H1 (cell line): ENCODE measurements at regions not wholly inside any gene's neighbourhood (a gene's known extent, or its start where the extent isn't known, plus 50 kb on each side); places are given as distances from the start of the nearest gene placed in this dataset.

Experiments used
- ASH2L ChIP-seq: fragments of 200-600, 300-600 bp; sonication (generic); IDR thresholded peaks from one replicate; pipeline ENCODE4 v1.7.1; 2017; ENCODE audit warnings: low read length
- CEBPB ChIP-seq: IDR thresholded peaks from 2 replicates; pipeline ENCODE4 v1.6.1; 2012; ENCODE audit warnings: low read depth, low read length
- FOSL1 ChIP-seq: IDR thresholded peaks from 2 replicates; pipeline ENCODE4 v1.6.1; 2011; ENCODE audit warnings: mild to moderate bottlenecking, low read depth, low read length, moderate library complexity; ENCODE audit not compliant: insufficient read depth
- GTF2F1 ChIP-seq: IDR thresholded peaks from 2 replicates; pipeline ENCODE4 v1.6.1; 2012; ENCODE audit warnings: low read depth, low read length, improper control_type of control experiment, borderline replicate concordance
- JUND ChIP-seq: IDR thresholded peaks from 2 replicates; pipeline ENCODE4 v1.6.1; 2011; ENCODE audit warnings: mild to moderate bottlenecking, improper control_type of control experiment, low read length
- KDM4A ChIP-seq: IDR thresholded peaks from one replicate; pipeline ENCODE4 v1.7.1; 2012; ENCODE audit warnings: low read depth, mild to moderate bottlenecking, moderate library complexity, low read length, inconsistent platforms; ENCODE audit not compliant: severe bottlenecking
- KDM5A ChIP-seq: fragments of 200-600 bp; IDR thresholded peaks from 2 replicates; pipeline ENCODE4 v1.7.1; 2012; ENCODE audit warnings: mild to moderate bottlenecking, low read length, inconsistent platforms, mixed read lengths
- MAX ChIP-seq: IDR thresholded peaks from 2 replicates; pipeline ENCODE4 v1.6.1; 2012; ENCODE audit warnings: inconsistent platforms
- POLR2AphosphoS5 ChIP-seq: IDR thresholded peaks from 2 replicates; pipeline ENCODE4 v1.6.1; 2011; ENCODE audit warnings: low read depth, low read length
- RAD21 ChIP-seq, 2 experiments: IDR thresholded peaks in 1 of 2; conservative IDR thresholded peaks in 1 of 2; 2 replicates each; pipeline ENCODE4 v1.6.1; 2011; ENCODE audit warnings: low read depth in 2 of 2, low read length in 2 of 2, improper control_type of control experiment in 1 of 2, inconsistent platforms in 1 of 2, mild to moderate bottlenecking in 1 of 2, moderate library complexity in 1 of 2
- TAF1 ChIP-seq: IDR thresholded peaks from 2 replicates; pipeline ENCODE4 v1.6.1; 2011; ENCODE audit warnings: mild to moderate bottlenecking, low read depth, low read length
- TAF7 ChIP-seq: optimal IDR thresholded peaks from 2 replicates; pipeline ENCODE3; 2011; ENCODE audit warnings: low read depth, mild to moderate bottlenecking, inconsistent platforms, low read length, moderate library complexity, borderline replicate concordance
- TF ChIP-seq, protein P1 (sequence below): fragments of 300-600 bp; sonication (generic); IDR thresholded peaks from 2 replicates; pipeline ENCODE4 v1.7.1; 2012; ENCODE audit warnings: low read length, moderate library complexity, mild to moderate bottlenecking, inconsistent platforms; ENCODE audit not compliant: insufficient replicate concordance

- TF ChIP-seq, protein P1, sequence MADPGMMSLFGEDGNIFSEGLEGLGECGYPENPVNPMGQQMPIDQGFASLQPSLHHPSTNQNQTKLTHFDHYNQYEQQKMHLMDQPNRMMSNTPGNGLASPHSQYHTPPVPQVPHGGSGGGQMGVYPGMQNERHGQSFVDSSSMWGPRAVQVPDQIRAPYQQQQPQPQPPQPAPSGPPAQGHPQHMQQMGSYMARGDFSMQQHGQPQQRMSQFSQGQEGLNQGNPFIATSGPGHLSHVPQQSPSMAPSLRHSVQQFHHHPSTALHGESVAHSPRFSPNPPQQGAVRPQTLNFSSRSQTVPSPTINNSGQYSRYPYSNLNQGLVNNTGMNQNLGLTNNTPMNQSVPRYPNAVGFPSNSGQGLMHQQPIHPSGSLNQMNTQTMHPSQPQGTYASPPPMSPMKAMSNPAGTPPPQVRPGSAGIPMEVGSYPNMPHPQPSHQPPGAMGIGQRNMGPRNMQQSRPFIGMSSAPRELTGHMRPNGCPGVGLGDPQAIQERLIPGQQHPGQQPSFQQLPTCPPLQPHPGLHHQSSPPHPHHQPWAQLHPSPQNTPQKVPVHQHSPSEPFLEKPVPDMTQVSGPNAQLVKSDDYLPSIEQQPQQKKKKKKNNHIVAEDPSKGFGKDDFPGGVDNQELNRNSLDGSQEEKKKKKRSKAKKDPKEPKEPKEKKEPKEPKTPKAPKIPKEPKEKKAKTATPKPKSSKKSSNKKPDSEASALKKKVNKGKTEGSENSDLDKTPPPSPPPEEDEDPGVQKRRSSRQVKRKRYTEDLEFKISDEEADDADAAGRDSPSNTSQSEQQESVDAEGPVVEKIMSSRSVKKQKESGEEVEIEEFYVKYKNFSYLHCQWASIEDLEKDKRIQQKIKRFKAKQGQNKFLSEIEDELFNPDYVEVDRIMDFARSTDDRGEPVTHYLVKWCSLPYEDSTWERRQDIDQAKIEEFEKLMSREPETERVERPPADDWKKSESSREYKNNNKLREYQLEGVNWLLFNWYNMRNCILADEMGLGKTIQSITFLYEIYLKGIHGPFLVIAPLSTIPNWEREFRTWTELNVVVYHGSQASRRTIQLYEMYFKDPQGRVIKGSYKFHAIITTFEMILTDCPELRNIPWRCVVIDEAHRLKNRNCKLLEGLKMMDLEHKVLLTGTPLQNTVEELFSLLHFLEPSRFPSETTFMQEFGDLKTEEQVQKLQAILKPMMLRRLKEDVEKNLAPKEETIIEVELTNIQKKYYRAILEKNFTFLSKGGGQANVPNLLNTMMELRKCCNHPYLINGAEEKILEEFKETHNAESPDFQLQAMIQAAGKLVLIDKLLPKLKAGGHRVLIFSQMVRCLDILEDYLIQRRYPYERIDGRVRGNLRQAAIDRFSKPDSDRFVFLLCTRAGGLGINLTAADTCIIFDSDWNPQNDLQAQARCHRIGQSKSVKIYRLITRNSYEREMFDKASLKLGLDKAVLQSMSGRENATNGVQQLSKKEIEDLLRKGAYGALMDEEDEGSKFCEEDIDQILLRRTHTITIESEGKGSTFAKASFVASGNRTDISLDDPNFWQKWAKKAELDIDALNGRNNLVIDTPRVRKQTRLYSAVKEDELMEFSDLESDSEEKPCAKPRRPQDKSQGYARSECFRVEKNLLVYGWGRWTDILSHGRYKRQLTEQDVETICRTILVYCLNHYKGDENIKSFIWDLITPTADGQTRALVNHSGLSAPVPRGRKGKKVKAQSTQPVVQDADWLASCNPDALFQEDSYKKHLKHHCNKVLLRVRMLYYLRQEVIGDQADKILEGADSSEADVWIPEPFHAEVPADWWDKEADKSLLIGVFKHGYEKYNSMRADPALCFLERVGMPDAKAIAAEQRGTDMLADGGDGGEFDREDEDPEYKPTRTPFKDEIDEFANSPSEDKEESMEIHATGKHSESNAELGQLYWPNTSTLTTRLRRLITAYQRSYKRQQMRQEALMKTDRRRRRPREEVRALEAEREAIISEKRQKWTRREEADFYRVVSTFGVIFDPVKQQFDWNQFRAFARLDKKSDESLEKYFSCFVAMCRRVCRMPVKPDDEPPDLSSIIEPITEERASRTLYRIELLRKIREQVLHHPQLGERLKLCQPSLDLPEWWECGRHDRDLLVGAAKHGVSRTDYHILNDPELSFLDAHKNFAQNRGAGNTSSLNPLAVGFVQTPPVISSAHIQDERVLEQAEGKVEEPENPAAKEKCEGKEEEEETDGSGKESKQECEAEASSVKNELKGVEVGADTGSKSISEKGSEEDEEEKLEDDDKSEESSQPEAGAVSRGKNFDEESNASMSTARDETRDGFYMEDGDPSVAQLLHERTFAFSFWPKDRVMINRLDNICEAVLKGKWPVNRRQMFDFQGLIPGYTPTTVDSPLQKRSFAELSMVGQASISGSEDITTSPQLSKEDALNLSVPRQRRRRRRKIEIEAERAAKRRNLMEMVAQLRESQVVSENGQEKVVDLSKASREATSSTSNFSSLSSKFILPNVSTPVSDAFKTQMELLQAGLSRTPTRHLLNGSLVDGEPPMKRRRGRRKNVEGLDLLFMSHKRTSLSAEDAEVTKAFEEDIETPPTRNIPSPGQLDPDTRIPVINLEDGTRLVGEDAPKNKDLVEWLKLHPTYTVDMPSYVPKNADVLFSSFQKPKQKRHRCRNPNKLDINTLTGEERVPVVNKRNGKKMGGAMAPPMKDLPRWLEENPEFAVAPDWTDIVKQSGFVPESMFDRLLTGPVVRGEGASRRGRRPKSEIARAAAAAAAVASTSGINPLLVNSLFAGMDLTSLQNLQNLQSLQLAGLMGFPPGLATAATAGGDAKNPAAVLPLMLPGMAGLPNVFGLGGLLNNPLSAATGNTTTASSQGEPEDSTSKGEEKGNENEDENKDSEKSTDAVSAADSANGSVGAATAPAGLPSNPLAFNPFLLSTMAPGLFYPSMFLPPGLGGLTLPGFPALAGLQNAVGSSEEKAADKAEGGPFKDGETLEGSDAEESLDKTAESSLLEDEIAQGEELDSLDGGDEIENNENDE: no peak
- TF ChIP-seq TAF7 (no peak), CEBPB (no peak), ASH2L (no peak), FOSL1 (no peak), KDM4A (no peak), POLR2AphosphoS5 (no peak), TAF1 (no peak), MAX (no peak), RAD21 (IDR thresholded peaks at IDR 0.05 in 1 of 2, conservative IDR thresholded peaks at IDR 0.05 in 1 of 2; ENCODE audit: low read depth in 2 of 2, low read length in 2 of 2) (no peak), JUND (no peak), KDM5A (no peak), GTF2F1 (no peak)
Observed at GRCh38 chr14:34243401-34243800, 218.6 kb downstream of the SPTSSA start (continued).
